SU-DHL-6 (cell line): ENCODE measurements at regions not wholly inside any gene's neighbourhood (a gene's known extent, or its start where the extent isn't known, plus 50 kb on each side); places are given as distances from the start of the nearest gene placed in this dataset.

ENCODE experiments used
- H2AFZ ChIP-seq: fragments of 200-600 bp; sonication (generic); 2 replicates; pipeline ENCODE4 v1.6.1; 2014; ENCODE audit warnings: low read depth, mild to moderate bottlenecking, moderate library complexity, mixed read lengths, antibody characterized with exemption, low read length; ENCODE audit not compliant: severe bottlenecking
- H3F3A ChIP-seq: fragments of 200-600 bp; shearing (Covaris generic); 2 replicates; pipeline ENCODE4 v1.6.0; 2016; ENCODE audit warnings: antibody characterized with exemption, mild to moderate bottlenecking; ENCODE audit not compliant: insufficient read depth
- H3K27ac ChIP-seq: fragments of 200-600 bp; sonication (generic); 2 replicates; pipeline ENCODE4 v1.5.1; 2016; ENCODE audit warnings: low read depth, mild to moderate bottlenecking, low read length, moderate library complexity, mixed read lengths
- H3K27me3 ChIP-seq: fragments of 200-600 bp; sonication (generic), shearing (Covaris generic); 2 replicates; pipeline ENCODE4 v1.6.0; 2014; ENCODE audit warnings: mild to moderate bottlenecking, low read length
- H3K36me3 ChIP-seq: fragments of 200-600 bp; sonication (generic); 2 replicates; pipeline ENCODE4 v1.6.1; 2014; ENCODE audit warnings: mild to moderate bottlenecking, low read length, mixed read lengths
- H3K4me2 ChIP-seq: fragments of 300-600, 200-600 bp; shearing (Covaris generic), sonication (generic); 2 replicates; pipeline ENCODE4 v1.6.0; 2014; ENCODE audit warnings: low read length, low read depth, mild to moderate bottlenecking; ENCODE audit not compliant: poor library complexity, severe bottlenecking
- H3K4me3 ChIP-seq: fragments of 200-600 bp; sonication (generic); 2 replicates; pipeline ENCODE4 v1.5.1; 2014; ENCODE audit warnings: antibody characterized with exemption, low read length, mild to moderate bottlenecking, mixed read lengths; ENCODE audit not compliant: insufficient read depth, poor library complexity, severe bottlenecking
- H3K79me2 ChIP-seq: fragments of 200-600 bp; sonication (generic); 2 replicates; pipeline ENCODE4 v1.6.1; 2014; ENCODE audit warnings: mild to moderate bottlenecking, low read length, moderate library complexity; ENCODE audit not compliant: insufficient read depth
- H3K9ac ChIP-seq: fragments of 200-600 bp; sonication (generic); 2 replicates; pipeline ENCODE4 v1.7.0; 2014; ENCODE audit warnings: mild to moderate bottlenecking, low read length
- H3K9me2 ChIP-seq: fragments of 200-600 bp; sonication (generic); replicated peaks from 2 replicates; pipeline ENCODE4 v1.6.1; 2014; ENCODE audit warnings: low read length; ENCODE audit not compliant: insufficient read depth
- H3K9me3 ChIP-seq: fragments of 200-600 bp; sonication (generic); 2 replicates; pipeline ENCODE4 v1.6.1; 2014; ENCODE audit warnings: low read length, mixed read lengths; ENCODE audit not compliant: insufficient read depth
- H4K20me1 ChIP-seq: fragments of 200-600 bp; sonication (generic); 2 replicates; pipeline ENCODE4 v1.6.1; 2014; ENCODE audit warnings: low read depth, mild to moderate bottlenecking, antibody characterized with exemption, low read length, moderate library complexity, mixed read lengths
- CTCF ChIP-seq: fragments of 200-600 bp; sonication (generic); IDR thresholded peaks from one replicate; pipeline ENCODE4 v1.5.1; 2017; ENCODE audit warnings: antibody characterized with exemption, mild to moderate bottlenecking, low read length, moderate library complexity; ENCODE audit not compliant: insufficient read depth, poor library complexity, severe bottlenecking
- EZH2phosphoT487 ChIP-seq: fragments of 200-600 bp; sonication (generic), shearing (Covaris generic); conservative IDR thresholded peaks from 2 replicates; pipeline ENCODE4 v1.6.1; 2018; ENCODE audit warnings: mild to moderate bottlenecking, antibody characterized with exemption, low read length, moderate library complexity, mixed read lengths

GRCh38 chr6:99111590-99111989, 163.8 kb upstream of the FBXL4 start:
- Histone ChIP-seq H3K9me3 (no peaks in the 10 kb centered on the region), H3K4me3 (no peak overlapping the region), H3F3A (no peaks in the 10 kb centered on the region), H4K20me1 (no peaks in the 10 kb centered on the region), H3K9me2 (no peaks in the 10 kb centered on the region), H2AFZ (no peak overlapping the region), H3K36me3 (no peaks in the 10 kb centered on the region), H3K27me3 (no peaks in the 10 kb centered on the region), H3K9ac (no peak overlapping the region), H3K4me2 (no peak overlapping the region), H3K27ac (no peak overlapping the region), H3K79me2 (no peaks in the 10 kb centered on the region)
- TF ChIP-seq CTCF (no peak), EZH2phosphoT487 (no peak)

- Histone ChIP-seq H3K27ac (no peak overlapping the region), H3K9me3 (no peaks in the 10 kb centered on the region), H3K9me2 (no peaks in the 10 kb centered on the region), H3K36me3 (no peaks in the 10 kb centered on the region), H3K79me2 (no peaks in the 10 kb centered on the region), H2AFZ (no peak overlapping the region), H3K4me2 (no peak overlapping the region), H3K4me3 (no peak overlapping the region), H3K9ac (no peak overlapping the region), H3F3A (no peaks in the 10 kb centered on the region), H3K27me3 (no peaks in the 10 kb centered on the region), H4K20me1 (no peaks in the 10 kb centered on the region)
- TF ChIP-seq CTCF (no peak), EZH2phosphoT487 (no peak)
These were observed 162.3 kb upstream of the FBXL4 start for GRCh38 chr6:99110029-99110428.

GRCh38 chr6:99104218-99104617, 156.5 kb upstream of the FBXL4 start:
- H3K79me2 ChIP-seq: no peaks in the 10 kb centered on the region
- no peak overlapping the region for H2AFZ ChIP-seq
- H3K27ac ChIP-seq: no peak overlapping the region
- H3K9ac ChIP-seq: no peak overlapping the region
- no peak overlapping the region for H3K4me3 ChIP-seq
- H3K36me3 ChIP-seq: no peaks in the 10 kb centered on the region
- no peaks in the 10 kb centered on the region for H4K20me1 ChIP-seq
- H3K4me2 ChIP-seq: no peak overlapping the region
- TF ChIP-seq EZH2phosphoT487 (no peak), CTCF (no peak)
- no peaks in the 10 kb centered on the region for H3K9me2 ChIP-seq
- H3K9me3 ChIP-seq: no peaks in the 10 kb centered on the region
- no peaks in the 10 kb centered on the region for H3K27me3 ChIP-seq
- H3F3A ChIP-seq: no peaks in the 10 kb centered on the region

GRCh38 chr6:99099243-99099642, 151.5 kb upstream of the FBXL4 start:
- Histone ChIP-seq H3K9me2 (no peaks in the 10 kb centered on the region), H3K4me2 (no peak overlapping the region), H2AFZ (no peak overlapping the region), H3K4me3 (no peak overlapping the region), H4K20me1 (no peaks in the 10 kb centered on the region), H3K36me3 (no peaks in the 10 kb centered on the region), H3F3A (no peaks in the 10 kb centered on the region), H3K27ac (no peak overlapping the region), H3K27me3 (no peaks in the 10 kb centered on the region), H3K9me3 (no peaks in the 10 kb centered on the region), H3K79me2 (no peaks in the 10 kb centered on the region), H3K9ac (no peak overlapping the region)
- no peak for TF ChIP-seq CTCF
- no peak for TF ChIP-seq EZH2phosphoT487
